ENCODE measurements at regions not wholly inside any gene's neighbourhood (a gene's known extent, or its start where the extent isn't known, plus 50 kb on each side); places are given as distances from the start of the nearest gene placed in this dataset.

- no peak for TF ChIP-seq JUND (IDR thresholded peaks at IDR 0.05; ENCODE audit: low read depth)
- no peak for DNase-seq (ENCODE audit: low read depth in 1 of 2, low spot score in 1 of 2)
- in situ Hi-C loops (cut with HindIII; ENCODE audit: low pct_unique_long_range_greater_than_20kb, low sequenced_read_pairs), result no loop called here
These were observed 180.6 kb upstream of the RBMS1 start for GRCh38 chr2:160674146-160674750.

- TF ChIP-seq JUND (IDR thresholded peaks at IDR 0.05; ENCODE audit: low read depth), result no peak
- no peak for DNase-seq (ENCODE audit: low read depth in 1 of 2, low spot score in 1 of 2)
- in situ Hi-C loops (cut with HindIII; ENCODE audit: low pct_unique_long_range_greater_than_20kb, low sequenced_read_pairs), result no loop called here
These were observed 186.1 kb upstream of the RBMS1 start for GRCh38 chr2:160679686-160680085.

- DNase-seq (ENCODE audit: low read depth in 1 of 2, low spot score in 1 of 2), result no peak
- in situ Hi-C loops (cut with HindIII; ENCODE audit: low pct_unique_long_range_greater_than_20kb, low sequenced_read_pairs), result no loop called here
- no peak for TF ChIP-seq JUND (IDR thresholded peaks at IDR 0.05; ENCODE audit: low read depth)
These were observed 186.7 kb upstream of the RBMS1 start for GRCh38 chr2:160680294-160680693.

- no peak for TF ChIP-seq JUND (IDR thresholded peaks at IDR 0.05; ENCODE audit: low read depth)
- in situ Hi-C loops (cut with HindIII; ENCODE audit: low pct_unique_long_range_greater_than_20kb, low sequenced_read_pairs), result no loop called here
These were observed 187.4 kb upstream of the RBMS1 start for GRCh38 chr2:160680974-160681373.

GRCh38 chr2:160683206-160683605 is 189.6 kb upstream of the RBMS1 start:
- TF ChIP-seq JUND (IDR thresholded peaks at IDR 0.05; ENCODE audit: low read depth), result no peak
- DNase-seq (ENCODE audit: low read depth in 1 of 2, low spot score in 1 of 2), result no peak
- in situ Hi-C loops (cut with HindIII; ENCODE audit: low pct_unique_long_range_greater_than_20kb, low sequenced_read_pairs), result no loop called here

More at GRCh38 chr2:160680974-160681373, 187.4 kb upstream of the RBMS1 start:
- DNase-seq (ENCODE audit: low read depth in 1 of 2, low spot score in 1 of 2), result no peak

GRCh38 chr2:160687629-160688028 is 194.0 kb upstream of the RBMS1 start:
- no peak for DNase-seq (ENCODE audit: low read depth in 1 of 2, low spot score in 1 of 2)
- TF ChIP-seq JUND (IDR thresholded peaks at IDR 0.05; ENCODE audit: low read depth), result no peak

GRCh38 chr2:160689441-160689840 is 195.8 kb upstream of the RBMS1 start:
- no peak for TF ChIP-seq JUND (IDR thresholded peaks at IDR 0.05; ENCODE audit: low read depth)
- no peak for DNase-seq (ENCODE audit: low read depth in 1 of 2, low spot score in 1 of 2)
- in situ Hi-C loops (cut with HindIII; ENCODE audit: low pct_unique_long_range_greater_than_20kb, low sequenced_read_pairs), result no loop called here

More at GRCh38 chr2:160687629-160688028, 194.0 kb upstream of the RBMS1 start:
- in situ Hi-C loops (cut with HindIII; ENCODE audit: low pct_unique_long_range_greater_than_20kb, low sequenced_read_pairs), result no loop called here

- no peak for DNase-seq (ENCODE audit: low read depth in 1 of 2, low spot score in 1 of 2)
- no peak for TF ChIP-seq JUND (IDR thresholded peaks at IDR 0.05; ENCODE audit: low read depth)
- in situ Hi-C loops (cut with HindIII; ENCODE audit: low pct_unique_long_range_greater_than_20kb, low sequenced_read_pairs), result no loop called here
These were observed 200.6 kb upstream of the RBMS1 start for GRCh38 chr2:160694221-160694620.

- in situ Hi-C loops (cut with HindIII; ENCODE audit: low pct_unique_long_range_greater_than_20kb, low sequenced_read_pairs), result no loop called here
- no peak for DNase-seq (ENCODE audit: low read depth in 1 of 2, low spot score in 1 of 2)
- TF ChIP-seq JUND (IDR thresholded peaks at IDR 0.05; ENCODE audit: low read depth), result no peak
These were observed 201.0 kb upstream of the RBMS1 start for GRCh38 chr2:160694631-160695030.

GRCh38 chr2:160695402-160696086 is 201.9 kb upstream of the RBMS1 start:
- no peak for TF ChIP-seq JUND (IDR thresholded peaks at IDR 0.05; ENCODE audit: low read depth)
- DNase-seq (ENCODE audit: low read depth in 1 of 2, low spot score in 1 of 2), result no peak
- in situ Hi-C loops (cut with HindIII; ENCODE audit: low pct_unique_long_range_greater_than_20kb, low sequenced_read_pairs), result no loop called here

GRCh38 chr2:160696087-160696452 is 202.5 kb upstream of the RBMS1 start:
- TF ChIP-seq JUND (IDR thresholded peaks at IDR 0.05; ENCODE audit: low read depth), result no peak
- DNase-seq (ENCODE audit: low read depth in 1 of 2, low spot score in 1 of 2), result no peak
- in situ Hi-C loops (cut with HindIII; ENCODE audit: low pct_unique_long_range_greater_than_20kb, low sequenced_read_pairs), result no loop called here

GRCh38 chr2:160697817-160698216 is 204.2 kb upstream of the RBMS1 start:
- no peak for DNase-seq (ENCODE audit: low read depth in 1 of 2, low spot score in 1 of 2)
- in situ Hi-C loops (cut with HindIII; ENCODE audit: low pct_unique_long_range_greater_than_20kb, low sequenced_read_pairs), result no loop called here
- no peak for TF ChIP-seq JUND (IDR thresholded peaks at IDR 0.05; ENCODE audit: low read depth)

- in situ Hi-C loops (cut with HindIII; ENCODE audit: low pct_unique_long_range_greater_than_20kb, low sequenced_read_pairs), result no loop called here
- TF ChIP-seq JUND (IDR thresholded peaks at IDR 0.05; ENCODE audit: low read depth), result no peak
- DNase-seq (ENCODE audit: low read depth in 1 of 2, low spot score in 1 of 2), result no peak
These were observed 206.6 kb upstream of the RBMS1 start for GRCh38 chr2:160700021-160700814.

All from T47D (cell line).